H1 (cell line): ENCODE measurements at regions not wholly inside any gene's neighbourhood (a gene's known extent, or its start where the extent isn't known, plus 50 kb on each side); places are given as distances from the start of the nearest gene placed in this dataset.

Experiments used
- CTCF ChIP-seq, 3 experiments: IDR thresholded peaks; 1 replicate in 2 of 3; 2 replicates in 1 of 3; pipeline versions ENCODE4 v1.5.1 to v1.6.1; 2011; ENCODE audit warnings: low read length in 3 of 3, mild to moderate bottlenecking in 3 of 3, inconsistent platforms in 2 of 3, low read depth in 1 of 3, moderate library complexity in 1 of 3; ENCODE audit not compliant: insufficient read depth in 1 of 3; ENCODE audit errors: control extremely low read depth in 1 of 3
- POLR2A ChIP-seq, 2 experiments: IDR thresholded peaks; 1 replicate in 1 of 2; 2 replicates in 1 of 2; pipeline ENCODE4 v1.6.1; 2011; ENCODE audit warnings: low read depth in 2 of 2, low read length in 2 of 2, mild to moderate bottlenecking in 2 of 2; ENCODE audit errors: control extremely low read depth in 1 of 2

GRCh38 chr4:115834441-115834840 lies 721.0 kb upstream of the NDST4 start:
- TF ChIP-seq CTCF (IDR thresholded peaks at IDR 0.05; ENCODE audit: control extremely low read depth in 1 of 3, insufficient read depth in 1 of 3, low read depth in 1 of 3, low read length in 3 of 3) (no peak), POLR2A (IDR thresholded peaks at IDR 0.05; ENCODE audit: control extremely low read depth in 1 of 2, low read depth in 2 of 2, low read length in 2 of 2) (no peak)
